Subcutaneous abdominal adipose tissue (tissue), 5 donors: ENCODE measurements at regions not wholly inside any gene's neighbourhood (a gene's known extent, or its start where the extent isn't known, plus 50 kb on each side); places are given as distances from the start of the nearest gene placed in this dataset.

Experiments
- H3K27ac ChIP-seq: one replicate; pipeline ENCODE4 v1.7.0; 2013; ENCODE audit warnings: low read depth, mild to moderate bottlenecking, inconsistent platforms, low read length, moderate library complexity
- H3K27me3 ChIP-seq, 5 donors: one replicate each; pipeline ENCODE4 v1.7.0; 2013; ENCODE audit warnings: low read length in 5 of 5, inconsistent platforms in 1 of 5; ENCODE audit not compliant: control insufficient read depth in 5 of 5, insufficient read depth in 4 of 5
- H3K36me3 ChIP-seq, 5 donors: one replicate each; pipeline ENCODE4 v1.7.0; 2013; ENCODE audit warnings: low read length in 5 of 5; ENCODE audit not compliant: control insufficient read depth in 5 of 5, insufficient read depth in 5 of 5
- H3K4me1 ChIP-seq, 5 donors: one replicate each; pipeline ENCODE4 v1.7.0; 2013; ENCODE audit warnings: low read length in 5 of 5, mild to moderate bottlenecking in 3 of 5, moderate library complexity in 1 of 5; ENCODE audit not compliant: control insufficient read depth in 5 of 5, insufficient read depth in 5 of 5
- H3K4me3 ChIP-seq, 5 donors: one replicate each; pipeline ENCODE4 v1.7.0; 2013; ENCODE audit warnings: low read length in 5 of 5, low read depth in 1 of 5
- H3K9ac ChIP-seq, 5 donors: one replicate each; pipeline ENCODE4 v1.7.0; 2013; ENCODE audit warnings: low read length in 5 of 5, mild to moderate bottlenecking in 4 of 5, moderate library complexity in 3 of 5
- H3K9me3 ChIP-seq, 5 donors: one replicate each; pipeline ENCODE4 v1.7.0; 2013; ENCODE audit warnings: low read length in 5 of 5; ENCODE audit not compliant: control insufficient read depth in 5 of 5
- donor health status: healthy.
- donor health status: healthy.
- donor health status: healthy.
- donor health status: healthy.
- donor health status: healthy.

GRCh38 chr17:79385962-79386563, 224.8 kb downstream of the RBFOX3 start:
- no peaks in the 10 kb centered on the region for H3K36me3 ChIP-seq
- no peaks in the 10 kb centered on the region for H3K9me3 ChIP-seq
- H3K4me3 ChIP-seq: no peak overlapping the region
- no peak overlapping the region for H3K9ac ChIP-seq
- H3K27ac ChIP-seq: no peak overlapping the region
- peaks cover 28 to 69% (median 57%) of the 10 kb centered on the region in 5 donors for H3K27me3 ChIP-seq
- no peaks in the 10 kb centered on the region for H3K4me1 ChIP-seq

- Histone ChIP-seq H3K36me3 (no peaks in the 10 kb centered on the region), H3K4me3 (no peak overlapping the region), H3K9me3 (no peaks in the 10 kb centered on the region), H3K4me1 (no peaks in the 10 kb centered on the region), H3K9ac (no peak overlapping the region), H3K27me3 (peaks cover 29 to 61% (median 50%) of the 10 kb centered on the region in 5 donors), H3K27ac (no peak overlapping the region)
Measured at GRCh38 chr17:79382313-79382712, 228.5 kb downstream of the RBFOX3 start.

GRCh38 chr17:79379700-79380445, 231.0 kb downstream of the RBFOX3 start:
- Histone ChIP-seq H3K4me1 (no peaks in the 10 kb centered on the region), H3K9me3 (no peaks in the 10 kb centered on the region), H3K27ac (no peak overlapping the region), H3K4me3 (no peak overlapping the region), H3K27me3 (peaks cover 36 to 72% (median 66%) of the 10 kb centered on the region in 5 donors), H3K9ac (no peak overlapping the region), H3K36me3 (no peaks in the 10 kb centered on the region)

- no peak overlapping the region for H3K27ac ChIP-seq
- no peaks in the 10 kb centered on the region for H3K9me3 ChIP-seq
- H3K9ac ChIP-seq: no peak overlapping the region
- H3K27me3 ChIP-seq: peaks cover 42 to 70% (median 61%) of the 10 kb centered on the region in 5 donors
- H3K36me3 ChIP-seq: no peaks in the 10 kb centered on the region
- H3K4me1 ChIP-seq: no peaks in the 10 kb centered on the region
- no peak overlapping the region for H3K4me3 ChIP-seq
Measured at GRCh38 chr17:79377230-79377786, 233.5 kb downstream of the RBFOX3 start.

- Histone ChIP-seq H3K27ac (no peak overlapping the region), H3K9me3 (no peaks in the 10 kb centered on the region), H3K36me3 (no peaks in the 10 kb centered on the region), H3K4me1 (peaks cover 0 to 7% (median 0%) of the 10 kb centered on the region in 5 donors), H3K27me3 (peaks cover 40 to 75% (median 57%) of the 10 kb centered on the region in 5 donors), H3K9ac (no peak overlapping the region), H3K4me3 (no peak overlapping the region)
Measured at GRCh38 chr17:79374807-79375206, 236.0 kb downstream of the RBFOX3 start.

GRCh38 chr17:79374087-79374689, 236.7 kb downstream of the RBFOX3 start:
- Histone ChIP-seq H3K36me3 (no peaks in the 10 kb centered on the region), H3K4me3 (no peak overlapping the region), H3K27me3 (peaks cover 39 to 70% (median 54%) of the 10 kb centered on the region in 5 donors), H3K9ac (no peak overlapping the region), H3K9me3 (no peaks in the 10 kb centered on the region), H3K27ac (no peak overlapping the region), H3K4me1 (peaks cover 0 to 7% (median 0%) of the 10 kb centered on the region in 5 donors)

- Histone ChIP-seq H3K4me1 (peaks cover 0 to 7% (median 0%) of the 10 kb centered on the region in 5 donors), H3K4me3 (no peak overlapping the region), H3K9me3 (no peaks in the 10 kb centered on the region), H3K27ac (no peak overlapping the region), H3K36me3 (no peaks in the 10 kb centered on the region), H3K9ac (no peak overlapping the region), H3K27me3 (peaks cover 29 to 63% (median 51%) of the 10 kb centered on the region in 5 donors)
Measured at GRCh38 chr17:79372470-79373238, 238.2 kb downstream of the RBFOX3 start.

GRCh38 chr17:79371984-79372383, 238.9 kb downstream of the RBFOX3 start:
- peaks cover 25 to 60% (median 49%) of the 10 kb centered on the region in 5 donors for H3K27me3 ChIP-seq
- no peaks in the 10 kb centered on the region for H3K36me3 ChIP-seq
- no peak overlapping the region for H3K27ac ChIP-seq
- H3K4me1 ChIP-seq: peaks cover 0 to 7% (median 0%) of the 10 kb centered on the region in 5 donors
- H3K9ac ChIP-seq: no peak overlapping the region
- H3K9me3 ChIP-seq: no peaks in the 10 kb centered on the region
- no peak overlapping the region for H3K4me3 ChIP-seq

GRCh38 chr17:79370594-79370993, 240.3 kb downstream of the RBFOX3 start:
- H3K36me3 ChIP-seq: no peaks in the 10 kb centered on the region
- H3K9ac ChIP-seq: no peak overlapping the region
- no peaks in the 10 kb centered on the region for H3K9me3 ChIP-seq
- H3K27ac ChIP-seq: no peak overlapping the region
- H3K4me1 ChIP-seq: peaks cover 0 to 7% (median 0%) of the 10 kb centered on the region in 5 donors
- no peak overlapping the region for H3K4me3 ChIP-seq
- H3K27me3 ChIP-seq: peaks cover 26 to 63% (median 46%) of the 10 kb centered on the region in 5 donors
